ENCODE measurements at regions not wholly inside any gene's neighbourhood (a gene's known extent, or its start where the extent isn't known, plus 50 kb on each side); places are given as distances from the start of the nearest gene placed in this dataset.

GRCh38 chr1:186620566-186621350 lies 59.5 kb downstream of the PTGS2 start:
- no peak for DNase-seq

- DNase-seq = no peak
These were observed 61.6 kb downstream of the PTGS2 start for GRCh38 chr1:186618401-186619170.

GRCh38 chr1:186617926-186618325 lies 62.3 kb downstream of the PTGS2 start:
- no peak for DNase-seq

- no peak for DNase-seq
These were observed 63.7 kb downstream of the PTGS2 start for GRCh38 chr1:186616511-186616910.

- DNase-seq = no peak
These were observed 64.9 kb downstream of the PTGS2 start for GRCh38 chr1:186615332-186615731.

- DNase-seq = no peak
These were observed 69.1 kb downstream of the PTGS2 start for GRCh38 chr1:186611156-186611555.

- no peak for DNase-seq
These were observed 71.0 kb downstream of the PTGS2 start for GRCh38 chr1:186609183-186609582.

GRCh38 chr1:186605762-186606350 lies 74.4 kb downstream of the PTGS2 start:
- DNase-seq = peak; percentile 24

GRCh38 chr1:186595969-186596368 lies 84.3 kb downstream of the PTGS2 start:
- no peak for DNase-seq

GRCh38 chr1:186578325-186579016 lies 101.8 kb downstream of the PTGS2 start:
- DNase-seq = no peak

GRCh38 chr1:186577633-186578032 lies 102.6 kb downstream of the PTGS2 start:
- DNase-seq = no peak

GRCh38 chr1:186577216-186577615 lies 103.0 kb downstream of the PTGS2 start:
- DNase-seq = no peak

- DNase-seq = no peak
These were observed 104.9 kb downstream of the PTGS2 start for GRCh38 chr1:186575348-186575747.

- DNase-seq = no peak
These were observed 105.3 kb downstream of the PTGS2 start for GRCh38 chr1:186574926-186575325.

GRCh38 chr1:186572509-186572908 lies 107.7 kb downstream of the PTGS2 start:
- DNase-seq = no peak

GRCh38 chr1:186571771-186572170 lies 108.5 kb downstream of the PTGS2 start:
- DNase-seq = no peak

GRCh38 chr1:186569856-186570255 lies 108.9 kb upstream of the PDC start:
- no peak for DNase-seq

- DNase-seq = no peak
These were observed 107.3 kb upstream of the PDC start for GRCh38 chr1:186568221-186568620.

- no peak for DNase-seq
These were observed 105.4 kb upstream of the PDC start for GRCh38 chr1:186566140-186566855.

- DNase-seq = no peak
These were observed 103.7 kb upstream of the PDC start for GRCh38 chr1:186564582-186564981.

GRCh38 chr1:186559601-186560116 lies 98.7 kb upstream of the PDC start:
- no peak for DNase-seq

- DNase-seq = no peak
These were observed 96.3 kb upstream of the PDC start for GRCh38 chr1:186557147-186557777.

Measured in DMS 273 treated with DMSO at 0.1 percent for 48 hours (cell line).